HEK293 (cell line): ENCODE measurements at regions not wholly inside any gene's neighbourhood (a gene's known extent, or its start where the extent isn't known, plus 50 kb on each side); places are given as distances from the start of the nearest gene placed in this dataset.

Experiments used
- CTCF ChIA-PET: fragments of 350-600 bp; formaldehyde crosslinking; extraction: SDS; loops from one replicate; lab custom pipeline; 2021; ENCODE audit warnings: antibody characterized with exemption; lab: Yijun Ruan, JAX
- POLR2A ChIA-PET: fragments of 300-600 bp; formaldehyde crosslinking; extraction: SDS; loops from one replicate; lab custom pipeline; 2020; ENCODE audit warnings: antibody characterized with exemption, inconsistent platforms; lab: Yijun Ruan, JAX
- H3K27ac ChIP-seq: fragments of 200-500 bp; sonication (Bioruptor generic); 2 replicates; pipeline ENCODE4 v1.5.1; 2014; ENCODE audit warnings: low read depth, low read length, control low read depth, inconsistent platforms; ENCODE audit errors: extremely low read depth
- H3K36me3 ChIP-seq, 2 experiments: fragments of 200-500 bp in 1 of 2; sonication (Bioruptor generic) in 1 of 2; 1 replicate in 1 of 2; 2 replicates in 1 of 2; pipeline ENCODE4 v1.5.1; 2014 to 2017; ENCODE audit warnings: inconsistent platforms in 2 of 2, low read length in 2 of 2; ENCODE audit not compliant: control insufficient read depth in 2 of 2, insufficient read depth in 1 of 2
- H3K4me1 ChIP-seq: fragments of 200-500 bp; sonication (Bioruptor generic); 2 replicates; pipeline ENCODE4 v1.5.1; 2014; ENCODE audit warnings: mild to moderate bottlenecking, low read length, inconsistent platforms; ENCODE audit not compliant: control insufficient read depth, insufficient read depth
- H3K4me3 ChIP-seq: 2 replicates; pipeline ENCODE4 v1.5.1; 2011; ENCODE audit warnings: low read depth, mild to moderate bottlenecking, control low read depth, low read length, moderate library complexity
- H3K9me3 ChIP-seq: fragments of 200-500 bp; sonication (Bioruptor generic); 2 replicates; pipeline ENCODE4 v1.5.1; 2014; ENCODE audit warnings: low read depth, low read length, inconsistent platforms; ENCODE audit not compliant: control insufficient read depth, insufficient read depth
- KLF7 ChIP-seq: fragments of 450-650 bp; formaldehyde crosslinking; IDR thresholded peaks from 2 replicates; pipeline ENCODE4 v1.5.1; 2016; ENCODE audit warnings: missing biosample characterization, missing genetic modification characterization, borderline replicate concordance
- KLF9 ChIP-seq: fragments of 450-650 bp; formaldehyde crosslinking; IDR thresholded peaks from 2 replicates; pipeline ENCODE4 v1.5.1; 2016; ENCODE audit warnings: missing biosample characterization, missing genetic modification characterization, low read depth
- MEIS1 ChIP-seq: sonication (generic); formaldehyde crosslinking; IDR thresholded peaks from 2 replicates; pipeline ENCODE4 v1.8.1; 2022; ENCODE audit warnings: missing genetic modification reagents, mild to moderate bottlenecking, borderline replicate concordance
- SCRT1 ChIP-seq: fragments of 450-650 bp; formaldehyde crosslinking; IDR thresholded peaks from 2 replicates; pipeline ENCODE4 v1.5.1; 2016; ENCODE audit warnings: missing biosample characterization, missing genetic modification characterization, borderline replicate concordance
- YY2 ChIP-seq: fragments of 450-650 bp; formaldehyde crosslinking; IDR thresholded peaks from 2 replicates; pipeline ENCODE4 v1.5.1; 2016; ENCODE audit warnings: missing biosample characterization, missing genetic modification characterization
- ZBTB17 ChIP-seq: fragments of 450-650 bp; formaldehyde crosslinking; IDR thresholded peaks from 2 replicates; pipeline ENCODE4 v1.5.1; 2016; ENCODE audit warnings: missing biosample characterization, missing genetic modification characterization
- ZFP41 ChIP-seq: fragments of 450-650 bp; formaldehyde crosslinking; IDR thresholded peaks from 2 replicates; pipeline ENCODE4 v1.5.1; 2016; ENCODE audit warnings: missing biosample characterization, missing genetic modification characterization, borderline replicate concordance
- ZNF146 ChIP-seq: fragments of 450-650 bp; formaldehyde crosslinking; IDR thresholded peaks from 2 replicates; pipeline ENCODE4 v1.5.1; 2016; ENCODE audit warnings: missing biosample characterization, missing genetic modification characterization
- ZNF266 ChIP-seq: fragments of 450-650 bp; formaldehyde crosslinking; IDR thresholded peaks from 2 replicates; pipeline ENCODE4 v1.5.1; 2016; ENCODE audit warnings: missing biosample characterization, missing genetic modification characterization, low read depth
- ZNF274 ChIP-seq, 2 experiments: fragments of 200-500 bp in 1 of 2; fragments of 450-650 bp in 1 of 2; sonication (Bioruptor generic) in 1 of 2; formaldehyde crosslinking in 1 of 2; IDR thresholded peaks; 2 replicates each; pipeline versions ENCODE4 v1.5.1 to v1.6.1; 2014 to 2016; ENCODE audit warnings: borderline replicate concordance in 1 of 2, inconsistent platforms in 1 of 2, low read length in 1 of 2, missing biosample characterization in 1 of 2, missing genetic modification characterization in 1 of 2
- ZNF292 ChIP-seq: fragments of 450-650 bp; formaldehyde crosslinking; IDR thresholded peaks from 2 replicates; pipeline ENCODE4 v1.5.1; 2016; ENCODE audit warnings: low read depth, missing biosample characterization, missing genetic modification characterization, borderline replicate concordance
- ZNF311 ChIP-seq: fragments of 450-650 bp; formaldehyde crosslinking; IDR thresholded peaks from 2 replicates; pipeline ENCODE4 v1.5.1; 2017; ENCODE audit warnings: missing biosample characterization, missing genetic modification characterization, borderline replicate concordance
- ZNF555 ChIP-seq: fragments of 450-650 bp; formaldehyde crosslinking; conservative IDR thresholded peaks from 2 replicates; pipeline ENCODE4 v1.5.1; 2017; ENCODE audit warnings: missing biosample characterization, mild to moderate bottlenecking, missing genetic modification characterization, inconsistent platforms
- ZNF585B ChIP-seq: fragments of 450-650 bp; formaldehyde crosslinking; IDR thresholded peaks from 2 replicates; pipeline ENCODE4 v1.5.1; 2016; ENCODE audit warnings: missing biosample characterization, missing genetic modification characterization
- ZNF701 ChIP-seq: fragments of 450-650 bp; formaldehyde crosslinking; IDR thresholded peaks from 2 replicates; pipeline ENCODE4 v1.5.1; 2016; ENCODE audit warnings: missing biosample characterization, missing genetic modification characterization
- ZNF704 ChIP-seq: fragments of 450-650 bp; formaldehyde crosslinking; IDR thresholded peaks from 2 replicates; pipeline ENCODE4 v1.5.1; 2016; ENCODE audit warnings: missing biosample characterization, missing genetic modification characterization
- ZNF747 ChIP-seq: fragments of 450-650 bp; formaldehyde crosslinking; IDR thresholded peaks from 2 replicates; pipeline ENCODE4 v1.5.1; 2016; ENCODE audit warnings: missing biosample characterization, missing genetic modification characterization
- ZNF785 ChIP-seq: fragments of 450-650 bp; formaldehyde crosslinking; IDR thresholded peaks from 2 replicates; pipeline ENCODE4 v1.5.1; 2016; ENCODE audit warnings: missing biosample characterization, missing genetic modification characterization
- ZNF791 ChIP-seq: fragments of 450-650 bp; formaldehyde crosslinking; IDR thresholded peaks from 2 replicates; pipeline ENCODE4 v1.5.1; 2016; ENCODE audit warnings: missing biosample characterization, missing genetic modification characterization
- ZNF837 ChIP-seq: fragments of 450-650 bp; formaldehyde crosslinking; IDR thresholded peaks from 2 replicates; pipeline ENCODE4 v1.5.1; 2016; ENCODE audit warnings: missing biosample characterization, missing genetic modification characterization
- ZSCAN30 ChIP-seq: fragments of 450-650 bp; IDR thresholded peaks from 2 replicates; pipeline ENCODE4 v1.5.1; 2018; ENCODE audit warnings: missing biosample characterization, mild to moderate bottlenecking, missing genetic modification characterization, moderate library complexity
- TF ChIP-seq, protein P1 (sequence below): fragments of 450-650 bp; formaldehyde crosslinking; IDR thresholded peaks from 2 replicates; pipeline ENCODE4 v1.5.1; 2017; ENCODE audit warnings: missing biosample characterization, missing genetic modification characterization

GRCh38 chr2:215884451-215885087 lies 128.8 kb downstream of the MREG start:
- no peaks in the 10 kb centered on the region for H3K36me3 ChIP-seq
- ChIA-PET POLR2A (no interaction called here), CTCF (interaction anchor here (0.5 kb wide), 1 partner anchor 62 kb away, joined by 4 read pairs; no protein-coding TSS in a partner anchor)
- no peaks in the 10 kb centered on the region for H3K9me3 ChIP-seq
- no peak overlapping the region for H3K27ac ChIP-seq
- H3K4me1 ChIP-seq: no peaks in the 10 kb centered on the region
- no peak overlapping the region for H3K4me3 ChIP-seq
- TF ChIP-seq ZNF585B (tag by site-specific recombination) (no peak), SCRT1 (tag by site-specific recombination) (no peak), ZNF704 (tag by site-specific recombination) (no peak), KLF7 (tag by site-specific recombination) (no peak), ZNF791 (tag by site-specific recombination) (no peak), KLF9 (tag by site-specific recombination) (no peak), ZNF146 (tag by site-specific recombination) (no peak), ZNF311 (tag by site-specific recombination) (no peak), ZFP41 (tag by site-specific recombination) (no peak), ZNF555 (no peak)
- TF ChIP-seq, protein P1, sequence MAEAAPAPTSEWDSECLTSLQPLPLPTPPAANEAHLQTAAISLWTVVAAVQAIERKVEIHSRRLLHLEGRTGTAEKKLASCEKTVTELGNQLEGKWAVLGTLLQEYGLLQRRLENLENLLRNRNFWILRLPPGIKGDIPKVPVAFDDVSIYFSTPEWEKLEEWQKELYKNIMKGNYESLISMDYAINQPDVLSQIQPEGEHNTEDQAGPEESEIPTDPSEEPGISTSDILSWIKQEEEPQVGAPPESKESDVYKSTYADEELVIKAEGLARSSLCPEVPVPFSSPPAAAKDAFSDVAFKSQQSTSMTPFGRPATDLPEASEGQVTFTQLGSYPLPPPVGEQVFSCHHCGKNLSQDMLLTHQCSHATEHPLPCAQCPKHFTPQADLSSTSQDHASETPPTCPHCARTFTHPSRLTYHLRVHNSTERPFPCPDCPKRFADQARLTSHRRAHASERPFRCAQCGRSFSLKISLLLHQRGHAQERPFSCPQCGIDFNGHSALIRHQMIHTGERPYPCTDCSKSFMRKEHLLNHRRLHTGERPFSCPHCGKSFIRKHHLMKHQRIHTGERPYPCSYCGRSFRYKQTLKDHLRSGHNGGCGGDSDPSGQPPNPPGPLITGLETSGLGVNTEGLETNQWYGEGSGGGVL (tag by site-specific recombination): no peak

DNA sequence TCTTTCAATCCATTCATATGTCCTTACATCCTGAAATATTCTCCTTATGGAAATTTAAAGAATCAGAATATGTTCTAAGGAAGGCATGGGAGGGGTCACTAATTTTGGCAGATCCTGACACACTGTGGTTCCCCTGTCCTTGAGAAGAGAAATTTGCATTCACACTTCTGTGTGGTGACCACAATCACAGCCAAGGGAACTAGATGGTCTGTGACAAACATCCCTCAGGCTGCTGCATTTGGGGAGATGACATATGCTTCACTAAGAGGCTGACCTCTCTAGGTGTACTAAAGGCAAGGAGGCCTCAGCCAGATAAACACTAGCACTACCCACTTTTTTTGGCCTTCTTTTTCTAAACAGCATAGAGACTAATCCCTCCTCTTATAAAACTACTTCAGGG lies 129.6 kb downstream of the MREG start:
- H3K9me3 ChIP-seq: no peaks in the 10 kb centered on the region
- ChIA-PET POLR2A (no interaction called here), CTCF (no interaction called here)
- TF ChIP-seq ZBTB17 (tag by site-specific recombination) (no peak), ZNF311 (tag by site-specific recombination) (no peak), ZNF785 (tag by site-specific recombination) (no peak), ZNF837 (tag by site-specific recombination) (no peak), ZNF292 (tag by site-specific recombination) (no peak), ZNF274 (IDR thresholded peaks at IDR 0.05; ENCODE audit: low read length) (no peak), ZNF274 (tag by site-specific recombination; IDR thresholded peaks at IDR 0.05; ENCODE audit: borderline replicate concordance) (no peak), KLF7 (tag by site-specific recombination) (no peak), ZNF266 (tag by site-specific recombination) (no peak), YY2 (tag by site-specific recombination) (no peak), ZNF747 (tag by site-specific recombination) (no peak), ZNF701 (tag by site-specific recombination) (no peak), ZSCAN30 (tag by site-specific recombination) (no peak), MEIS1 (CRISPR knock-in tag) (no peak)
- no peak overlapping the region for H3K4me3 ChIP-seq
- H3K27ac ChIP-seq: no peak overlapping the region
- H3K4me1 ChIP-seq: no peaks in the 10 kb centered on the region
- no peaks in the 10 kb centered on the region for H3K36me3 ChIP-seq
